GM13976 (cell line): ENCODE measurements at regions not wholly inside any gene's neighbourhood (a gene's known extent, or its start where the extent isn't known, plus 50 kb on each side); places are given as distances from the start of the nearest gene placed in this dataset.

ENCODE experiments used
- DNase-seq: peaks from one replicate; pipeline ENCODE4 v3.0.0; 2012; ENCODE audit warnings: low spot score
- in situ Hi-C: fragments of 300-500 bp; cut with MboI; formaldehyde crosslinking; loops from one replicate; pipeline ENCODE4 v1.12.0; 2022; ENCODE audit warnings: low sequenced_read_pairs, mixed read lengths, inconsistent platforms; ENCODE audit not compliant: unreplicated experiment
- TF ChIP-seq, protein P1 (sequence below): IDR thresholded peaks from 2 replicates; pipeline ENCODE4 v1.5.1; 2012; ENCODE audit warnings: borderline replicate concordance, mild to moderate bottlenecking; ENCODE audit not compliant: insufficient read depth; ENCODE audit errors: extremely low read depth, missing control alignments, control extremely low read depth

DNA sequence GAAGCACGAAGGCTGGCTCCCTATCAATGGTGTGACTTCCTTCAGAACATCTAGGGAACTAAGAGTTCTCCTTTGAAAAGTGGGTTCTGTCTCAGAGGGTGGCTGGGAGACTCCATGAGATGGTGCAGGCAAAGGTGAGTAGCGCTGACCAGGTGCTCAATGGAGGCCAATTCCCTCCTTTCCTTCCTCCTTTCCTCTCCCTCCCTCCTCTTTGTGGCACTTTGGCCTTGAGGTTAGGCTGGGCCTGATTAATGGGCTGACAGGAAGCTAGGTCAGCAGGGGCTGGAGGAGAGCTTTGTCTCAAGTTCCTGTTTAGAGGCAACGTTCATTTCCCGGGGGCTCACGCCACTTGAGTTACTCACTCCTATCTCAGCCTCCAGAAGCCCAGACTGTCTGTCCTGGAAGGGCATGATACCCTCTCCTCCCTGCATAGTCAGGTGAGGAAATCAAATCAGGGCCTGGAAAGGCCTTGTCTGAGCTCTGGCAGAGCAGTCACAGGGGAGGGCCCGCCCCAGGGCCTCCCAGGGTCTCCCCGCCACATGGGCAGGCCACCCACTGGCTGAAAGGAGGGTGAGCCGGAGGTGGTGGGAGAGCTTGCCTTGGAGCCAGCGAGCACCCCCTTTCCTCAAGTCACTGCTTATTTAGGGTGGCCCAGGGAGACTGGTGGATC, 58.4 kb upstream of the SSBP3 start:
- no peak for DNase-seq
- TF ChIP-seq, protein P1, sequence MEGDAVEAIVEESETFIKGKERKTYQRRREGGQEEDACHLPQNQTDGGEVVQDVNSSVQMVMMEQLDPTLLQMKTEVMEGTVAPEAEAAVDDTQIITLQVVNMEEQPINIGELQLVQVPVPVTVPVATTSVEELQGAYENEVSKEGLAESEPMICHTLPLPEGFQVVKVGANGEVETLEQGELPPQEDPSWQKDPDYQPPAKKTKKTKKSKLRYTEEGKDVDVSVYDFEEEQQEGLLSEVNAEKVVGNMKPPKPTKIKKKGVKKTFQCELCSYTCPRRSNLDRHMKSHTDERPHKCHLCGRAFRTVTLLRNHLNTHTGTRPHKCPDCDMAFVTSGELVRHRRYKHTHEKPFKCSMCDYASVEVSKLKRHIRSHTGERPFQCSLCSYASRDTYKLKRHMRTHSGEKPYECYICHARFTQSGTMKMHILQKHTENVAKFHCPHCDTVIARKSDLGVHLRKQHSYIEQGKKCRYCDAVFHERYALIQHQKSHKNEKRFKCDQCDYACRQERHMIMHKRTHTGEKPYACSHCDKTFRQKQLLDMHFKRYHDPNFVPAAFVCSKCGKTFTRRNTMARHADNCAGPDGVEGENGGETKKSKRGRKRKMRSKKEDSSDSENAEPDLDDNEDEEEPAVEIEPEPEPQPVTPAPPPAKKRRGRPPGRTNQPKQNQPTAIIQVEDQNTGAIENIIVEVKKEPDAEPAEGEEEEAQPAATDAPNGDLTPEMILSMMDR = no peak
- in situ Hi-C loops = no loop called here

DNA sequence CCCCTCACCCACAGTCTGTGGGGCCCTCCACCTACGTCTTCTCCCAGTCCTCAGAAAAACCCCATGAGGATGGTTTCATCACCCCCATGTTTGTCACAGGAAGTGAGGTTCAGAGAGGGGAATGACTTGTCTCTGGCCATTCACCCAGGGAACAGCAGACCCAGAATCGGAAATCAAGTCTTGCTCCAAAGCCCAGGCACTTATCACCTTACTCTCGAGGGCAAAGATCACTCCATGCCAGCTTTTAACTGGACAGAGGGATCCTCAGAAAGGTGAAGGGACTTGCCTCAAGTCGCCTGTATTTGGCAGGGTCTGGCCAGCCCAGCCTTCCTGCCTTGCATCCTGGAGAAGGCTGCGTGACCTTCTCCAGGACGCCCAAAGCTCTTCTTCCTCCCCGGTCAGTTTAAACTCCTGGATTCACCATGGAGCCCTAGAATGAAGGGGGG, 57.9 kb upstream of the SSBP3 start:
- DNase-seq = no peak
- in situ Hi-C loops = no loop called here
- TF ChIP-seq, protein P1 = no peak

DNA sequence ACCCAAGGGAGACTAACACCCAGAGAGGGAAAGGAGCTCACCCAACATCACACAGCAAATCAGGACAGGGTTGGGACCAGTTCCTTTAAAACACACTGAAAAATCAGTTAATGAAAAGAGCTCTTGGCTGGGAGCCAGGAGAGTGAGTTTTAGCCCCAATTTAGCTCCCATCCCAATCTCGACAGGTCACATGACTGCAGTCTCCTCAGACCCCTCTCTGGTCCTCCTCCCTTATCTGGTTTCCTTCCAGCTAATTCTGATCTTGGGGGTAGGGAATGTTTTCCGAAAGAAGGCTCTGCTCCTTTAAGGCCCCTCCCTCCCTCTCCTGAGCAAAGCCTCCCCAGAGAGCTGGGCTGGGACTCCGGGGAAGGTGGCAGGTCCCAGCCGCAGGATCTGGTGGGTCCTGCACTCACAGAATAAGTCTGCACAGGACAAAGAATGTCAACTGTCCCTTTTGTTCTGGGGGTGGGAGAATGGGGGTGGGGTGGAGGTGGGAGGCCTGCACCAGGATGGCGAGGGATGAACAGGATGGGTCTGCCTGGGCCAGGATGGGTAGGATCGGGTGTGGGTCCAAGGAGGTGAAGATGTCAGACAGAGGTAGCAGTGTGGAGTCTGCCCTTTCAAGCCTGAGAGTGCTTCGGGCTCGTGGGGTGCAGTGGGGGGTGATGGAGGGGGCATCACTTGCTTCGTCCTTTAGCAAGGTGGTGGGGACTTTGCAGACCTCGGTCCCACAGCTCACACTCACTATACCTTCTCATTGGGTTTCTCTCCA, 57.3 kb upstream of the SSBP3 start:
- TF ChIP-seq, protein P1 = no peak
- DNase-seq = no peak
- in situ Hi-C loops = no loop called here

DNA sequence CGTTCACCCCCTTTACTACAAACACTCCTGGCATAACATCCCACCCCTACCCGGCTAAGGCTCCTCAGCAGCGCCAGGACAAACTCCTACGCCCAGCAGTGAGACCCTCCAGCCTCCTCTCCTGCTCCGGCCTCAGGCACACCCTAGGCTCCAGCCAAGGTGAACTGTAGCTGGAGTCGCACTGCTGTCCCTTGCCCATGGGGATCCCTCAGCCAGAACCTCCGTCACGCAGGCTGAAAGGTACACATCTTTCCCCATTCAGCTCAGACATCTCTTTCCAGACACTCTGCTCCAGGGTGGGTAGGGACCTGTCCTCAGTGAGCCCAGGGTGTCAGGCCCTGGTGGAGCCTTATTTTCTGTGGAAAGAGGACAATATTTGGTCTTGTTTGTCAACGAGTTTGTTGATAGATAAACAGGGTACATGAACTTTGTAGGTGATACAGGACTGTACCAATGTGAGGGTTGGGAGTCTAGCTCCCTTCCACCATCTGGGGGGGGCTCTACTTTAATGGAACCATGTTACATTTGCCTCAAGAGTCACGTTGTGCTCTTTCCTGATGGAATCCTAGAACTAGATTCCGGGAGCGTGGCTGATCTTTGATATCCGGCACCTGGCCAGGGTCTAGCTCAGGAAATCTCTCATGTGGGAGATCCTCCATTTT, 56.5 kb upstream of the SSBP3 start:
- TF ChIP-seq, protein P1 = no peak
- in situ Hi-C loops = no loop called here
- no peak for DNase-seq

DNA sequence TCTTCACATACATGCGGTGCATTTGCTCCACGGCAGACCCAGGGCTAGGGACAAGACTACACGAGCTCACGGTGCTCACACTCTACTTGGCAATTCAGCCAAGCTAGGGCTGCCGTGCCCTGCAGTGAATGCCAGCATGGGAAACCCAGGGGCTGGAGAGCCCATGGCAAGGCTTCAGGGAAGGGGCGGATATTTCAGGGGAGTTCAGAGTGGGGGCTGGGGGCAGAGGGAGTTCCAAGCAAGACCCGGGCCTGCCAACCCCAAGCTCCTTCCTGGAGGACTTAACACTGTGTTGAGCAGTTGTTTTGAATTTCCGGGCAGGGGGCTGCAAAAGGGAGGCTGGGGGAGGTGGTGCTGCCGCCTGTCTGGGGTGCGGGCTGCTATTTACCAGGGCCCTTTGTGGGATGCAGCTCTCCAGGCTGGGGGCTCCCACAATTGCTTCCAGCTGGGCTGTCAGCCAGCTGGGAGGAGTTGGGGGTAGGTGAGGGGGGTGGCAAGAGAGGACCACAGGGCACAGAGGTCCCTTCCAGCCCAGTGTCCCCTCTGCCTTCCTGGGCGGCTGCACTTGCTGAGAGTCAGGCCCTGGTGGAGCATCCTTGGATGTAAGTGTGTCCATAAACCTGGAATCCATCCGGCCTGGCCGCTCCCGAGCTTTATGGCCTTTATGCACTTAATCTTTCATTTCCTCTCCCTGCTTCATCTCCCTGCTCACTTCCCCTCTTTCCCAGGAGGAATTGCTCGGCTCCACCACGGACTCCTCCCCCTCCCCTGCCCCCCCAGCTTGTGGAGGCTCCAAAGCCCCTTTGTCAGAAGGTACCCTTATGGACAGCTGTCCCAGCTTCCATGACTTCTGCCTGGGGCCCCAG, 55.8 kb upstream of the SSBP3 start:
- TF ChIP-seq, protein P1 = no peak
- in situ Hi-C loops = no loop called here
- no peak for DNase-seq

DNA sequence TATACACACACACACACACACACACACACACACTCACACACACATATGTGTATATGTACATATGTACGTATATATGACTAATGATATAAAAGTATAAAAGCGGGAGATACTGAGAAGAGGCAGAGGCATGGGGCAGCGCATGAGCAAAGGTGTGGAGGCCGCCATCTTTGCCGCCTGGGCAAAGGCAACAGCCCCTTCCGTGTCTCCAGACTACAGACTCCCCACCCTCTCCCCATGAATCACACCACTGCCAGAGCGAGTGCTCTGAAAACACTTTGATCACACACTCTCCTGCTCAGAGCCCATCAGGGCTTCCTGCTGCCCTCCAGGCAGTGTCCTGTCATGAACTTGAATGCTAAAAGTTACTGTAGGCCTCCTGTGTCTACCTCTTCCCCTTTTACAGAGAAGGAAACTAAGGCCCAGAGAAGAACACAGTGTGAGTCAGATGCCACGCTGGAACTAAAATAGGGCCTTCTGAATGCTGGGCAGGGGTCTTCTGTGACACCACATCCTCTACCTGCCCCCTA, 54.7 kb upstream of the SSBP3 start:
- DNase-seq = no peak
- TF ChIP-seq, protein P1 = no peak
- in situ Hi-C loops = no loop called here
